SU-DHL-6 (cell line): ENCODE measurements at regions not wholly inside any gene's neighbourhood (a gene's known extent, or its start where the extent isn't known, plus 50 kb on each side); places are given as distances from the start of the nearest gene placed in this dataset.
"Not testable (repeated sequence)": the region's sequence is repeated elsewhere in the genome, so short reads cannot be mapped to it uniquely, and the experiment has no call there.

ENCODE experiments used
- H2AFZ ChIP-seq: fragments of 200-600 bp; sonication (generic); 2 replicates; pipeline ENCODE4 v1.6.1; 2014; ENCODE audit warnings: low read depth, mild to moderate bottlenecking, moderate library complexity, mixed read lengths, antibody characterized with exemption, low read length; ENCODE audit not compliant: severe bottlenecking
- H3F3A ChIP-seq: fragments of 200-600 bp; shearing (Covaris generic); 2 replicates; pipeline ENCODE4 v1.6.0; 2016; ENCODE audit warnings: antibody characterized with exemption, mild to moderate bottlenecking; ENCODE audit not compliant: insufficient read depth
- H3K27ac ChIP-seq: fragments of 200-600 bp; sonication (generic); 2 replicates; pipeline ENCODE4 v1.5.1; 2016; ENCODE audit warnings: low read depth, mild to moderate bottlenecking, low read length, moderate library complexity, mixed read lengths
- H3K27me3 ChIP-seq: fragments of 200-600 bp; sonication (generic), shearing (Covaris generic); 2 replicates; pipeline ENCODE4 v1.6.0; 2014; ENCODE audit warnings: mild to moderate bottlenecking, low read length
- H3K36me3 ChIP-seq: fragments of 200-600 bp; sonication (generic); 2 replicates; pipeline ENCODE4 v1.6.1; 2014; ENCODE audit warnings: mild to moderate bottlenecking, low read length, mixed read lengths
- H3K4me2 ChIP-seq: fragments of 300-600, 200-600 bp; shearing (Covaris generic), sonication (generic); 2 replicates; pipeline ENCODE4 v1.6.0; 2014; ENCODE audit warnings: low read length, low read depth, mild to moderate bottlenecking; ENCODE audit not compliant: poor library complexity, severe bottlenecking
- H3K4me3 ChIP-seq: fragments of 200-600 bp; sonication (generic); 2 replicates; pipeline ENCODE4 v1.5.1; 2014; ENCODE audit warnings: antibody characterized with exemption, low read length, mild to moderate bottlenecking, mixed read lengths; ENCODE audit not compliant: insufficient read depth, poor library complexity, severe bottlenecking
- H3K79me2 ChIP-seq: fragments of 200-600 bp; sonication (generic); 2 replicates; pipeline ENCODE4 v1.6.1; 2014; ENCODE audit warnings: mild to moderate bottlenecking, low read length, moderate library complexity; ENCODE audit not compliant: insufficient read depth
- H3K9ac ChIP-seq: fragments of 200-600 bp; sonication (generic); 2 replicates; pipeline ENCODE4 v1.7.0; 2014; ENCODE audit warnings: mild to moderate bottlenecking, low read length
- H3K9me2 ChIP-seq: fragments of 200-600 bp; sonication (generic); replicated peaks from 2 replicates; pipeline ENCODE4 v1.6.1; 2014; ENCODE audit warnings: low read length; ENCODE audit not compliant: insufficient read depth
- H3K9me3 ChIP-seq: fragments of 200-600 bp; sonication (generic); 2 replicates; pipeline ENCODE4 v1.6.1; 2014; ENCODE audit warnings: low read length, mixed read lengths; ENCODE audit not compliant: insufficient read depth
- H4K20me1 ChIP-seq: fragments of 200-600 bp; sonication (generic); 2 replicates; pipeline ENCODE4 v1.6.1; 2014; ENCODE audit warnings: low read depth, mild to moderate bottlenecking, antibody characterized with exemption, low read length, moderate library complexity, mixed read lengths
- EZH2phosphoT487 ChIP-seq: fragments of 200-600 bp; sonication (generic), shearing (Covaris generic); conservative IDR thresholded peaks from 2 replicates; pipeline ENCODE4 v1.6.1; 2018; ENCODE audit warnings: mild to moderate bottlenecking, antibody characterized with exemption, low read length, moderate library complexity, mixed read lengths
- TF ChIP-seq, protein P1 (sequence below): fragments of 200-600 bp; sonication (generic); IDR thresholded peaks from one replicate; pipeline ENCODE4 v1.5.1; 2017; ENCODE audit warnings: antibody characterized with exemption, mild to moderate bottlenecking, low read length, moderate library complexity; ENCODE audit not compliant: insufficient read depth, poor library complexity, severe bottlenecking

DNA sequence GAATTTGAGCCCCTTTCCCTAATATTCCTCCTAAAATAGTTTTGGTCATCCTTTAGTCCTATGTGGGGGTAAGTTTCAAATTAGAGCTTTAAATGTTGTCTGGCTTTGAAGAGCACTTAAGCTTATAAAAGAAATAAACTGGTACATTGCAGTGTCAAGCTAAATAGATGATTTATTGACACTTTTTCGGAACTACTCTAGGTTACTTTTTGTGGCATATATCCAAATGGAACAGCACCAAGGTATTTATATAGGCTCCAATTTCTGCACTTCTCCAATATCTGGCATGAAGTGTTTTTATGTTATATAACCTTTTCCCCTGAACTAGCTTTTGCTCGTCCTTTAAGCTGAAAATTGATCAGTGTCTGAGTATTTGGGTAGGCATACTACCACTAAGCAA lies 402.5 kb downstream of the NFIB start:
- H4K20me1 ChIP-seq, result no peaks in the 10 kb centered on the region
- no peak overlapping the region for H2AFZ ChIP-seq
- H3K4me2 ChIP-seq, result no peak overlapping the region
- H3K9ac ChIP-seq, result no peak overlapping the region
- H3K27me3 ChIP-seq, result no peaks in the 10 kb centered on the region
- H3K79me2 ChIP-seq, result no peaks in the 10 kb centered on the region
- H3K4me3 ChIP-seq, result no peak overlapping the region
- no peaks in the 10 kb centered on the region; the same call in 1 of the 2 replicates for H3K9me2 ChIP-seq
- H3F3A ChIP-seq, result no peaks in the 10 kb centered on the region
- no peaks in the 10 kb centered on the region for H3K36me3 ChIP-seq
- no peaks in the 10 kb centered on the region for H3K9me3 ChIP-seq
- no peak overlapping the region for H3K27ac ChIP-seq
- TF ChIP-seq, protein P1, sequence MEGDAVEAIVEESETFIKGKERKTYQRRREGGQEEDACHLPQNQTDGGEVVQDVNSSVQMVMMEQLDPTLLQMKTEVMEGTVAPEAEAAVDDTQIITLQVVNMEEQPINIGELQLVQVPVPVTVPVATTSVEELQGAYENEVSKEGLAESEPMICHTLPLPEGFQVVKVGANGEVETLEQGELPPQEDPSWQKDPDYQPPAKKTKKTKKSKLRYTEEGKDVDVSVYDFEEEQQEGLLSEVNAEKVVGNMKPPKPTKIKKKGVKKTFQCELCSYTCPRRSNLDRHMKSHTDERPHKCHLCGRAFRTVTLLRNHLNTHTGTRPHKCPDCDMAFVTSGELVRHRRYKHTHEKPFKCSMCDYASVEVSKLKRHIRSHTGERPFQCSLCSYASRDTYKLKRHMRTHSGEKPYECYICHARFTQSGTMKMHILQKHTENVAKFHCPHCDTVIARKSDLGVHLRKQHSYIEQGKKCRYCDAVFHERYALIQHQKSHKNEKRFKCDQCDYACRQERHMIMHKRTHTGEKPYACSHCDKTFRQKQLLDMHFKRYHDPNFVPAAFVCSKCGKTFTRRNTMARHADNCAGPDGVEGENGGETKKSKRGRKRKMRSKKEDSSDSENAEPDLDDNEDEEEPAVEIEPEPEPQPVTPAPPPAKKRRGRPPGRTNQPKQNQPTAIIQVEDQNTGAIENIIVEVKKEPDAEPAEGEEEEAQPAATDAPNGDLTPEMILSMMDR, result no peak
- TF ChIP-seq EZH2phosphoT487, result no peak

DNA sequence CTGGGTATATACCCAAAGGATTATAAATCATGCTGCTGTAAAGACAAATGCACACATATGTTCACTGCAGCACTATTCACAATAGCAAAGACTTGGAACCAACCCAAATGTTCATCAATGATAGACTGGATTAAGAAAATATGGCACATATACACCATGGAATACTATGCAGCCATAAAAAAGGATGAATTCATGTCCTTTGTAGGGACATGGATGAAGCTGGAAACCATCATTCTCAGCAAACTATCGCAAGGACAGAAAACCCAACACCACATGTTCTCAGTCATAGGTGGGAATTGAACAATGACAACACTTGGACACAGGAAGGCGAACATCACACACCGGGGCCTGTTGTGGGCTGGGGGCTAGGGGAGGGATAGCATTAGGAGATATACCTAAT lies 406.1 kb downstream of the NFIB start:
- H3K79me2 ChIP-seq, H3K9ac ChIP-seq, H3K4me2 ChIP-seq, H4K20me1 ChIP-seq, H3K4me3 ChIP-seq, H3F3A ChIP-seq, H3K27me3 ChIP-seq, H3K9me2 ChIP-seq, H3K9me3 ChIP-seq, H3K36me3 ChIP-seq, H2AFZ ChIP-seq, H3K27ac ChIP-seq: not testable (repeated sequence)

DNA sequence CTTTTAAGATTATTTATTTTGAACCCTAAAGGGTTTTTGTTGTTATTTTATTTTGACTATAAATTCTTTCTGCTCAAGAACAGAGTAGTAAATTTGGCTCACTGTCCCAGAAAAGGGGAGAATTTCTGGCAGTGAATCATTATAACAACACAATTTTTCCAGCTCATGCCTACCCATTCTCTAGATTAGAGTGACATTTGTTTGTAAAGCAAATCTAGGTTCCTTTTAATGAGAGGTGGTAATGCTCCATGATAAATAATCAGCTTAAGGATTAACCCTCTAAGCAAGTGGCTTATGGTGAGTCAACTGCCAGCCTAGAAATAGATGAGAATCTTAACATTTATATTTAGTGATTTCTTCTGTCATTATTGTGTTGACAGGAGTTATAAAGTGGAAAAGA lies 409.2 kb downstream of the NFIB start:
- H3K9ac ChIP-seq, result no peak overlapping the region
- H3K9me3 ChIP-seq, result no peaks in the 10 kb centered on the region
- H3F3A ChIP-seq, result no peaks in the 10 kb centered on the region

DNA sequence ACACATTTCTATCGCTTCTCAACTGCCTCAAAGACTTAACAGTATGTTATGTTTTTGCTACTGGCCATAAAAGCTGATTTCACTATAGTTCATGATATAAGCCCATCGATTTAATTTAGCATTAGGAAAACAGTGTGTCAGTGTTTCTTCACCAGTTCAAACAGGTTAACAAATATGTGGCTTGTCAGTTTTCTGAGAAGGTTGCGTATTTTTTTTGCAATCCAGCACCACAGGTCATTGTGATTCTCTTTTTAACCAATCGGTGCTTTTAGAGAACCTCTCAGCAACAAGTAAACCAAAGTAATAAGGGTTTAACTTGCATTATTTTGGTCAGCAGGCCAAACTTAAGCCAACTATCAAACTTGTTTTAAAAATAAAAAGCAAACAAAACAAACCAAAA lies 409.6 kb downstream of the NFIB start:
- H3K9me2 ChIP-seq, result no peaks in the 10 kb centered on the region; the same call in 1 of the 2 replicates
- H3K79me2 ChIP-seq, result no peaks in the 10 kb centered on the region
- no peaks in the 10 kb centered on the region for H3K36me3 ChIP-seq
- no peak overlapping the region for H3K27ac ChIP-seq
- H3K4me2 ChIP-seq, result no peak overlapping the region
- H2AFZ ChIP-seq, result no peak overlapping the region
- H3F3A ChIP-seq, result no peaks in the 10 kb centered on the region
- no peaks in the 10 kb centered on the region; the same call in 1 of the 2 replicates for H4K20me1 ChIP-seq
- H3K4me3 ChIP-seq, result no peak overlapping the region
- no peak for TF ChIP-seq EZH2phosphoT487
- TF ChIP-seq, protein P1, result no peak
- H3K27me3 ChIP-seq, result no peaks in the 10 kb centered on the region
- H3K9me3 ChIP-seq, result no peaks in the 10 kb centered on the region
- no peak overlapping the region for H3K9ac ChIP-seq

More for the DNA sequence above, 409.2 kb downstream of the NFIB start:
- H3K27ac ChIP-seq, result no peak overlapping the region
- H3K9me2 ChIP-seq, result no peaks in the 10 kb centered on the region; the same call in 1 of the 2 replicates
- H3K4me3 ChIP-seq, result no peak overlapping the region
- TF ChIP-seq, protein P1, result no peak
- TF ChIP-seq EZH2phosphoT487, result no peak
- no peaks in the 10 kb centered on the region for H3K36me3 ChIP-seq
- H3K79me2 ChIP-seq, result no peaks in the 10 kb centered on the region
- H2AFZ ChIP-seq, result no peak overlapping the region
- no peaks in the 10 kb centered on the region; the same call in 1 of the 2 replicates for H4K20me1 ChIP-seq
- H3K27me3 ChIP-seq, result no peaks in the 10 kb centered on the region
- H3K4me2 ChIP-seq, result no peak overlapping the region
